A673 (cell line): ENCODE measurements at regions not wholly inside any gene's neighbourhood (a gene's known extent, or its start where the extent isn't known, plus 50 kb on each side); places are given as distances from the start of the nearest gene placed in this dataset.

Source experiments
- EZH2 ChIP-seq: fragments of 200-600 bp; sonication (generic); IDR thresholded peaks from 2 replicates; pipeline ENCODE4 v1.6.1; 2017; ENCODE audit warnings: borderline replicate concordance, low read depth, mild to moderate bottlenecking, mixed read lengths, antibody characterized with exemption, low read length; ENCODE audit not compliant: poor library complexity, severe bottlenecking
- TF ChIP-seq, protein P1 (sequence below): fragments of 300-800, 200-600 bp; sonication (generic); conservative IDR thresholded peaks from 2 replicates; pipeline ENCODE4 v1.5.1; 2017; ENCODE audit warnings: low read depth, mild to moderate bottlenecking, antibody characterized with exemption, low read length, moderate library complexity, mixed read lengths

DNA sequence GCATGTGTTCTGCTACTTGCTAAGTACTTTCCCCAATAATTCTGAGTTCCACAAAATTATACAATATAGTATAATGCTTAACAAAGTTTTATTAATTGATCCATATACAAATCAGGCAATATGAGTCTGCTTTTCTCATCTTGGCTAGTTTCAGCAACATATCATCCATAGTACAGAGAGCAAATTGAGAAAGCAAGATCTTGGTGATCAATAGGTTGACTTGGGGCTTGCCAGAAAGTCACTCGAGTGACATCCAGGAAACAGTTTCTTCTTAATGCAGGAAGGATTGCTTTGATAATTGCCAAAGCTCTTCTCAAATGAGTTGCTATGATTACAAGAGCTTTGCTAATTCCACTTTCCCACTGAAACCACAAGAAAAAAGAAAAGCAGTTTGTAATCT, 533.6 kb upstream of the NMUR2 start:
- TF ChIP-seq, protein P1, sequence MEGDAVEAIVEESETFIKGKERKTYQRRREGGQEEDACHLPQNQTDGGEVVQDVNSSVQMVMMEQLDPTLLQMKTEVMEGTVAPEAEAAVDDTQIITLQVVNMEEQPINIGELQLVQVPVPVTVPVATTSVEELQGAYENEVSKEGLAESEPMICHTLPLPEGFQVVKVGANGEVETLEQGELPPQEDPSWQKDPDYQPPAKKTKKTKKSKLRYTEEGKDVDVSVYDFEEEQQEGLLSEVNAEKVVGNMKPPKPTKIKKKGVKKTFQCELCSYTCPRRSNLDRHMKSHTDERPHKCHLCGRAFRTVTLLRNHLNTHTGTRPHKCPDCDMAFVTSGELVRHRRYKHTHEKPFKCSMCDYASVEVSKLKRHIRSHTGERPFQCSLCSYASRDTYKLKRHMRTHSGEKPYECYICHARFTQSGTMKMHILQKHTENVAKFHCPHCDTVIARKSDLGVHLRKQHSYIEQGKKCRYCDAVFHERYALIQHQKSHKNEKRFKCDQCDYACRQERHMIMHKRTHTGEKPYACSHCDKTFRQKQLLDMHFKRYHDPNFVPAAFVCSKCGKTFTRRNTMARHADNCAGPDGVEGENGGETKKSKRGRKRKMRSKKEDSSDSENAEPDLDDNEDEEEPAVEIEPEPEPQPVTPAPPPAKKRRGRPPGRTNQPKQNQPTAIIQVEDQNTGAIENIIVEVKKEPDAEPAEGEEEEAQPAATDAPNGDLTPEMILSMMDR: no peak
- no peak for TF ChIP-seq EZH2
